GM12878 (cell line): ENCODE measurements at regions not wholly inside any gene's neighbourhood (a gene's known extent, or its start where the extent isn't known, plus 50 kb on each side); places are given as distances from the start of the nearest gene placed in this dataset.

Source experiments
- ATAC-seq: fragments of 200-7000 bp; cut with Tn5 transposase; 3 replicates; pipeline ENCODE4 v1.9.1; 2020; ENCODE audit warnings: mild to moderate bottlenecking, moderate library complexity
- BruUV-seq: library from RNA; stranded (reverse); fragments of 400-500 nt; replicated peaks from 2 replicates; lab custom pipeline; 2021; lab: Mats Ljungman, UMichigan
- CTCF ChIA-PET: fragments of 300-600 bp; sonication (Branson Sonifier 250); formaldehyde crosslinking; extraction: SDS; loops from one replicate; lab custom pipeline; 2021; ENCODE audit warnings: inconsistent platforms; lab: Yijun Ruan, JAX
- POLR2A ChIA-PET: fragments of 350-600 bp; formaldehyde crosslinking; extraction: SDS; loops from one replicate; lab custom pipeline; 2021; ENCODE audit warnings: inconsistent platforms; lab: Charles Lee
- RAD21 ChIA-PET: fragments of 300-600 bp; sonication (Branson Sonifier 250); formaldehyde crosslinking; loops from one replicate; lab custom pipeline; 2023; ENCODE audit warnings: antibody characterized with exemption; ENCODE audit not compliant: unreplicated experiment; lab: Charles Lee
- SMC1A ChIA-PET: fragments of 300-600 bp; sonication (Branson Sonifier 250); formaldehyde crosslinking; loops from one replicate; lab custom pipeline; 2023; ENCODE audit not compliant: unreplicated experiment, uncharacterized antibody; lab: Charles Lee
- DNase-seq: peaks from one replicate; pipeline ENCODE4 v3.0.0-alpha.2; 2011; ENCODE audit warnings: low read depth, low spot score
- FAIRE-seq: peaks from 3 replicates; lab custom pipeline; 2011; peaks lifted over from hg19 to GRCh38; lab: Jason Lieb, UNC
- H2AFZ ChIP-seq: 2 replicates; pipeline ENCODE4 v1.6.0; 2011; ENCODE audit warnings: low read depth, low read length, control low read depth; ENCODE audit not compliant: control insufficient read depth
- H3K27ac ChIP-seq: 2 replicates; pipeline ENCODE4 v1.5.1; 2011; ENCODE audit warnings: control low read depth; ENCODE audit not compliant: control insufficient read depth, insufficient read depth
- H3K27me3 ChIP-seq, 2 experiments: replicated peaks in 1 of 2; 2 replicates each; pipeline versions ENCODE4 v1.6.0 to v1.6.1; 2011; ENCODE audit warnings: low read length in 1 of 2; ENCODE audit not compliant: control insufficient read depth in 2 of 2, insufficient read depth in 2 of 2
- H3K36me3 ChIP-seq, 2 experiments: 2 replicates each; pipeline ENCODE4 v1.5.1; 2011; ENCODE audit warnings: low read length in 1 of 2; ENCODE audit not compliant: control insufficient read depth in 2 of 2, insufficient read depth in 2 of 2
- H3K4me1 ChIP-seq: 2 replicates; pipeline ENCODE4 v1.6.1; 2011; ENCODE audit warnings: mild to moderate bottlenecking, low read length, moderate library complexity, mixed read lengths; ENCODE audit not compliant: control insufficient read depth, insufficient read depth
- H3K4me2 ChIP-seq: 2 replicates; pipeline ENCODE4 v1.6.0; 2011; ENCODE audit warnings: control low read depth; ENCODE audit not compliant: control insufficient read depth, insufficient read depth
- H3K4me3 ChIP-seq: fragments of 200-600 bp; sonication (generic); 2 replicates; pipeline ENCODE4 v1.5.1; 2016
- H3K79me2 ChIP-seq: 2 replicates; pipeline ENCODE4 v1.6.0; 2011; ENCODE audit warnings: low read length; ENCODE audit not compliant: control insufficient read depth, insufficient read depth
- H3K9ac ChIP-seq: 2 replicates; pipeline ENCODE4 v1.8.0; 2011; ENCODE audit warnings: low read length, control low read depth, mixed read lengths; ENCODE audit not compliant: control insufficient read depth, insufficient read depth
- H3K9me3 ChIP-seq: replicated peaks from 3 replicates; pipeline ENCODE4 v1.5.1; 2011; ENCODE audit warnings: mild to moderate bottlenecking, low read length; ENCODE audit not compliant: control insufficient read depth, insufficient read depth
- H4K20me1 ChIP-seq: 2 replicates; pipeline ENCODE4 v1.6.0; 2011; ENCODE audit not compliant: control insufficient read depth, insufficient read depth
- ETV6 ChIP-seq, 2 experiments: fragments of 450-650 bp in 1 of 2; IDR thresholded peaks in 1 of 2; conservative IDR thresholded peaks in 1 of 2; 2 replicates each; pipeline ENCODE4 v1.6.1; 2014; ENCODE audit warnings: antibody characterized with exemption in 1 of 2, borderline replicate concordance in 1 of 2, low read depth in 1 of 2, mild to moderate bottlenecking in 1 of 2, moderate library complexity in 1 of 2
- MEF2A ChIP-seq: IDR thresholded peaks from 2 replicates; pipeline ENCODE4 v1.6.1; 2011; ENCODE audit warnings: low read depth, mild to moderate bottlenecking, low read length, moderate library complexity; ENCODE audit not compliant: insufficient read depth
- RAD21 ChIP-seq: IDR thresholded peaks from 2 replicates; pipeline ENCODE4 v1.6.1; 2011; ENCODE audit warnings: mild to moderate bottlenecking, low read depth, low read length, moderate library complexity; ENCODE audit not compliant: insufficient read depth
- SPI1 ChIP-seq: IDR thresholded peaks from 2 replicates; pipeline ENCODE4 v1.6.1; 2011; ENCODE audit warnings: low read depth, mild to moderate bottlenecking, low read length, moderate library complexity, borderline replicate concordance; ENCODE audit not compliant: insufficient read depth
- ZBED1 ChIP-seq: IDR thresholded peaks from 2 replicates; pipeline ENCODE4 v1.6.1; 2016; ENCODE audit warnings: borderline replicate concordance
- WGBS: methylation state at CpG from one replicate; pipeline ENCODE4 v1.1.6; 2016; ENCODE audit warnings: low lambda C conversion rate; ENCODE audit not compliant: insufficient replicate concordance, insufficient coverage; ENCODE audit errors: missing lambda C conversion rate; 5-methylcytosine and 5-hydroxymethylcytosine counted together
- in situ Hi-C: fragments of 300-500 bp; cut with MboI; formaldehyde crosslinking; loops from 9 replicates; pipeline ENCODE4 v1.14.3; 2018; ENCODE audit warnings: mixed read lengths
- intact Hi-C: fragments of 100-400 bp; cut with micrococcal nuclease; formaldehyde crosslinking; loops from one replicate; pipeline ENCODE4 v1.14.2; 2022; ENCODE audit not compliant: unreplicated experiment

DNA sequence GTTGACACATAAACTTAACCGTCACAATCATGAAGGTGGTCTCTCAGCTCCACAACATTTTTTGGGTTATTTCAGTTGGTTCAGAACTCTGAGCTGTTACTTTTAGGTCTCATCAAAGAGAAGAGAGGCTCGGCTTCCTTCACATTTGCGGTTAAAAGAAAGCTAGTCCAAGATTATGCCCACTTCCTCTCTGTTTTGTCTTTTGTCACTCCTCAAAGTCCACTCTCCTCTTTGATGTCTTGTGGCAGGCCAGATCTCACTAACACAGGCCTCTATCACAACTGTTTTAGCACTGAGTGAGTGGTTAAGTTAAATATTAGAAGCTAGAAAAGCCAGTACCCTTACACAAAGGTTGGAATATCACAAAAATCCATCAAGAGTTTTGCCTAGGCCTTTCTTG lies 195.7 kb downstream of the FCRL5 start:
- no peak overlapping the region for H3K27ac ChIP-seq
- in situ Hi-C loops, result no loop called here
- H3K36me3 ChIP-seq, result no peaks in the 10 kb centered on the region
- no peaks in the 10 kb centered on the region for H4K20me1 ChIP-seq
- no TSS peak for BruUV-seq
- FAIRE-seq (no peak), DNase-seq (no peak), ATAC-seq (no peak)
- SMC1A ChIA-PET, result interaction anchor here (0.9 to 1.9 kb wide), 4 partner anchors 17 to 335 kb away, joined by 3 to 5 read pairs (median 3); no protein-coding TSS in a partner anchor
- RAD21 ChIA-PET, result interaction anchor here (1.0 to 1.6 kb wide), 2 partner anchors 44 to 149 kb away, joined by 3 to 4 read pairs; no protein-coding TSS in a partner anchor
- intact Hi-C loops, result no loop called here
- H3K4me3 ChIP-seq, result no peak overlapping the region
- H2AFZ ChIP-seq, result no peak overlapping the region
- no peaks in the 10 kb centered on the region for H3K79me2 ChIP-seq
- no peaks in the 10 kb centered on the region for H3K4me1 ChIP-seq
- CTCF ChIA-PET, result interaction anchor here (0.9 to 3.2 kb wide), 7 partner anchors 14 to 195 kb away, joined by 3 to 15 read pairs (median 3); no protein-coding TSS in a partner anchor
- POLR2A ChIA-PET, result no interaction called here
- no peaks in the 10 kb centered on the region for H3K27me3 ChIP-seq
- 26% methylated on average over 3 of the region's 3 CpGs for WGBS
- TF ChIP-seq SPI1, result peak; percentile 46; the same call in 1 of the 2 replicates
- no peak for TF ChIP-seq RAD21
- no peaks in the 10 kb centered on the region for H3K9me3 ChIP-seq
- H3K9ac ChIP-seq, result no peak overlapping the region
- no peak overlapping the region for H3K4me2 ChIP-seq

DNA sequence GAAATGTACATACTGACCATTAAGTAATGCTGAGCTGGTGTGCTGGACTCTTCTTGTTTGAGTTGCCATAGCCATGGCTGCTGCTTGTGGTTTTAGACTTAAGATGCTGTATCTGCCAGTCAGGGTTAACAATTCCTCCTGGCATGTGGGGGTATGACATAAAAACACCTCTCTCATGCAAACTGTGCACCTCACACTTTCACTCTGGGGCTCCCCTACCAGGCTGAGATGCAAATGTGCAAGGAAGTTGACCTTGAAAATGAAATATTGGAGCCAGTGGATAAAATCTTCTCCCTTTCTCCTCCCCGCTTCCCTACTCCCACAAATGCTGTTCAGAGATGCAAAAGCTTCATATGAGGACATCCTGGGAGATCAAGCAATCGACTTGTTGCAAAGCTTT lies 198.8 kb downstream of the FCRL5 start:
- no peak overlapping the region for H3K9ac ChIP-seq
- H3K27ac ChIP-seq, result no peak overlapping the region
- intact Hi-C loops (no loop called here), in situ Hi-C loops (no loop called here)
- H3K9me3 ChIP-seq, result no peaks in the 10 kb centered on the region; the same call in 2 of the 3 replicates
- ChIA-PET CTCF (interaction anchor here (0.6 to 2.7 kb wide), 9 partner anchors 10 to 453 kb away, joined by 3 to 12 read pairs (median 5); no protein-coding TSS in a partner anchor), RAD21 (interaction anchor here (1.5 kb wide), 1 partner anchor 157 kb away, joined by 3 read pairs; no protein-coding TSS in a partner anchor), SMC1A (interaction anchor here (1.1 to 1.6 kb wide), 4 partner anchors 9 to 157 kb away, joined by 3 to 4 read pairs (median 4); no protein-coding TSS in a partner anchor), POLR2A (no interaction called here)
- BruUV-seq, result no TSS peak
- no peak overlapping the region for H2AFZ ChIP-seq
- WGBS, result 0% methylated on average over 2 of the region's 2 CpGs
- H3K27me3 ChIP-seq, result no peaks in the 10 kb centered on the region
- no peaks in the 10 kb centered on the region for H3K4me1 ChIP-seq
- TF ChIP-seq ETV6 (conservative IDR thresholded peaks at IDR 0.05 in 1 of 2, IDR thresholded peaks at IDR 0.05 in 1 of 2; ENCODE audit: borderline replicate concordance in 1 of 2, low read depth in 1 of 2), result no peak
- no peak for TF ChIP-seq MEF2A
- TF ChIP-seq ZBED1, result no peak
- no peak for FAIRE-seq
- DNase-seq, result no peak
- H4K20me1 ChIP-seq, result no peaks in the 10 kb centered on the region
- no peak for ATAC-seq
- H3K4me2 ChIP-seq, result no peak overlapping the region
- no peaks in the 10 kb centered on the region for H3K79me2 ChIP-seq
- H3K36me3 ChIP-seq, result no peaks in the 10 kb centered on the region
- no peak overlapping the region for H3K4me3 ChIP-seq
